ENCODE measurements at regions not wholly inside any gene's neighbourhood (a gene's known extent, or its start where the extent isn't known, plus 50 kb on each side); places are given as distances from the start of the nearest gene placed in this dataset.
"Not testable (repeated sequence)": the region's sequence is repeated elsewhere in the genome, so short reads cannot be mapped to it uniquely, and the experiment has no call there.

DNA sequence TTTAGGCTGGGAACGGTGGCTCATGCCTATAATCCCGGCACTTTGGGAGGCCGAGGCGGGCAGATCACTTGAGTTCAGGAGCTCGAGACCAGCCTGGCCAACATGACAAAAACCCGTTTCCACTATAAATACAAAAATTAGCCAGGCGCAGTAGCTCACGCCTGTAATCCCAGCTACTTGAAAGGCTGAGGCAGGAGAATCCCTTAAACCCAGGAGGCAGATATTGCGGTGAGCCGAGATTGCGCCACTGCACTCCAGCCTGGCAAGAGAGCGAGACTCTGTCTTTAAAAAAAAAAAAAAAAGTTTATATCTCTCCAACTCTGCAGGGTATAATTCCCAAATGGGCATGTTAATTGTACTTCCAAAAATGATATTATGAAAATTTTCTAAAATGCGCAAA is 91.6 kb downstream of the CD200R1L start:
- TF ChIP-seq, protein P1, sequence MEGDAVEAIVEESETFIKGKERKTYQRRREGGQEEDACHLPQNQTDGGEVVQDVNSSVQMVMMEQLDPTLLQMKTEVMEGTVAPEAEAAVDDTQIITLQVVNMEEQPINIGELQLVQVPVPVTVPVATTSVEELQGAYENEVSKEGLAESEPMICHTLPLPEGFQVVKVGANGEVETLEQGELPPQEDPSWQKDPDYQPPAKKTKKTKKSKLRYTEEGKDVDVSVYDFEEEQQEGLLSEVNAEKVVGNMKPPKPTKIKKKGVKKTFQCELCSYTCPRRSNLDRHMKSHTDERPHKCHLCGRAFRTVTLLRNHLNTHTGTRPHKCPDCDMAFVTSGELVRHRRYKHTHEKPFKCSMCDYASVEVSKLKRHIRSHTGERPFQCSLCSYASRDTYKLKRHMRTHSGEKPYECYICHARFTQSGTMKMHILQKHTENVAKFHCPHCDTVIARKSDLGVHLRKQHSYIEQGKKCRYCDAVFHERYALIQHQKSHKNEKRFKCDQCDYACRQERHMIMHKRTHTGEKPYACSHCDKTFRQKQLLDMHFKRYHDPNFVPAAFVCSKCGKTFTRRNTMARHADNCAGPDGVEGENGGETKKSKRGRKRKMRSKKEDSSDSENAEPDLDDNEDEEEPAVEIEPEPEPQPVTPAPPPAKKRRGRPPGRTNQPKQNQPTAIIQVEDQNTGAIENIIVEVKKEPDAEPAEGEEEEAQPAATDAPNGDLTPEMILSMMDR (IDR thresholded peaks at IDR 0.05), result not testable (repeated sequence)
- TF ChIP-seq POLR2A (IDR thresholded peaks at IDR 0.05), result not testable (repeated sequence)
